Stomach (tissue), 4 donors: ENCODE measurements at regions not wholly inside any gene's neighbourhood (a gene's known extent, or its start where the extent isn't known, plus 50 kb on each side); places are given as distances from the start of the nearest gene placed in this dataset.

ENCODE experiments used
- CTCF ChIP-seq, 7 experiments: fragments of 450-650 bp in 4 of 7; fragments of 200-600 bp in 3 of 7; sonication (generic) in 3 of 7; IDR thresholded peaks; one replicate each; pipeline ENCODE4 v1.5.1; 2016 to 2019; ENCODE audit warnings: antibody characterized with exemption in 7 of 7, control low read depth in 2 of 7, mild to moderate bottlenecking in 1 of 7
- POLR2A ChIP-seq, 4 donors: fragments of 450-650 bp; IDR thresholded peaks; one replicate each; pipeline ENCODE4 v1.6.1; 2016; ENCODE audit warnings: antibody characterized with exemption in 4 of 4, control low read depth in 2 of 4, mild to moderate bottlenecking in 1 of 4, moderate library complexity in 1 of 4

GRCh38 chr13:70424428-70424827, 316.2 kb upstream of the KLHL1 start:
- TF ChIP-seq CTCF (IDR thresholded peaks at IDR 0.05) (no peak), POLR2A (IDR thresholded peaks at IDR 0.05) (no peak)
